HFFc6 (cell line): ENCODE measurements at regions not wholly inside any gene's neighbourhood (a gene's known extent, or its start where the extent isn't known, plus 50 kb on each side); places are given as distances from the start of the nearest gene placed in this dataset.

ENCODE experiments used
- DNase-seq: peaks from one replicate; pipeline ENCODE4 v3.0.0-alpha.2; 2018
- H3K27ac Mint-ChIP-seq: 2 replicates; pipeline ENCODE4 v1.8.0; 2020; ENCODE audit warnings: mild to moderate bottlenecking, mixed read lengths
- H3K27me3 Mint-ChIP-seq: 2 replicates; pipeline ENCODE4 v1.8.0; 2021; ENCODE audit warnings: mild to moderate bottlenecking, moderate library complexity, mixed read lengths; ENCODE audit not compliant: insufficient read depth
- H3K36me3 Mint-ChIP-seq: 2 replicates; pipeline ENCODE4 v1.8.0; 2021; ENCODE audit warnings: low read depth, mixed read lengths
- H3K4me1 Mint-ChIP-seq: 2 replicates; pipeline ENCODE4 v1.8.0; 2020; ENCODE audit warnings: low read depth, mixed read lengths
- H3K4me3 Mint-ChIP-seq: 2 replicates; pipeline ENCODE4 v1.8.0; 2020; ENCODE audit warnings: mild to moderate bottlenecking, moderate library complexity, mixed read lengths
- H3K9me3 Mint-ChIP-seq: 2 replicates; pipeline ENCODE4 v1.8.0; 2020; ENCODE audit warnings: mild to moderate bottlenecking, mixed read lengths
- CTCF ChIP-seq: fragments of 200-600 bp; sonication (generic); IDR thresholded peaks from 2 replicates; pipeline ENCODE4 v1.5.0; 2021; ENCODE audit warnings: antibody characterized with exemption, mild to moderate bottlenecking

- no peak for DNase-seq
- TF ChIP-seq CTCF = no peak
- Mint-ChIP-seq H3K27ac (no peak overlapping the region), H3K4me1 (no peaks in the 10 kb centered on the region), H3K27me3 (no peaks in the 10 kb centered on the region; the same call in 1 of the 2 replicates), H3K9me3 (peaks cover 5% of the 10 kb centered on the region; the same call in 1 of the 2 replicates), H3K4me3 (no peak overlapping the region), H3K36me3 (no peaks in the 10 kb centered on the region)
Observed at GRCh38 chr4:57499786-57500185, 389.6 kb upstream of the IGFBP7 start.

- no peak for DNase-seq
- Mint-ChIP-seq H3K4me1 (no peaks in the 10 kb centered on the region), H3K27me3 (no peaks in the 10 kb centered on the region; the same call in 1 of the 2 replicates), H3K27ac (no peak overlapping the region), H3K9me3 (peaks cover 5% of the 10 kb centered on the region; the same call in 1 of the 2 replicates), H3K36me3 (no peaks in the 10 kb centered on the region), H3K4me3 (no peak overlapping the region)
- no peak for TF ChIP-seq CTCF
Observed at GRCh38 chr4:57498251-57498650, 388.1 kb upstream of the IGFBP7 start.

- no peak for DNase-seq
- H3K27me3 Mint-ChIP-seq = no peaks in the 10 kb centered on the region; the same call in 1 of the 2 replicates
- TF ChIP-seq CTCF = no peak
- peaks cover 10% of the 10 kb centered on the region for H3K9me3 Mint-ChIP-seq
- H3K27ac Mint-ChIP-seq = no peak overlapping the region
- H3K36me3 Mint-ChIP-seq = no peaks in the 10 kb centered on the region
- H3K4me3 Mint-ChIP-seq = no peak overlapping the region
- no peaks in the 10 kb centered on the region for H3K4me1 Mint-ChIP-seq
Observed at GRCh38 chr4:57496697-57497471, 386.7 kb upstream of the IGFBP7 start.

- no peaks in the 10 kb centered on the region for H3K4me1 Mint-ChIP-seq
- no peak overlapping the region for H3K27ac Mint-ChIP-seq
- TF ChIP-seq CTCF = no peak
- H3K4me3 Mint-ChIP-seq = no peak overlapping the region
- H3K9me3 Mint-ChIP-seq = peaks cover 8% of the 10 kb centered on the region
- H3K36me3 Mint-ChIP-seq = no peaks in the 10 kb centered on the region
- no peaks in the 10 kb centered on the region; the same call in 1 of the 2 replicates for H3K27me3 Mint-ChIP-seq
- DNase-seq = no peak
Observed at GRCh38 chr4:57494821-57495220, 384.6 kb upstream of the IGFBP7 start.

- H3K27ac Mint-ChIP-seq = no peak overlapping the region
- no peak for TF ChIP-seq CTCF
Observed at GRCh38 chr4:57492251-57492878, 382.2 kb upstream of the IGFBP7 start.

More at GRCh38 chr4:57492251-57492878, 382.2 kb upstream of the IGFBP7 start:
- no peak overlapping the region for H3K4me3 Mint-ChIP-seq
- H3K9me3 Mint-ChIP-seq = peaks cover 4% of the 10 kb centered on the region
- no peaks in the 10 kb centered on the region; the same call in 1 of the 2 replicates for H3K27me3 Mint-ChIP-seq
- H3K4me1 Mint-ChIP-seq = no peaks in the 10 kb centered on the region
- no peaks in the 10 kb centered on the region for H3K36me3 Mint-ChIP-seq
- no peak for DNase-seq
